Suppressor macrophage treated with lipopolysaccharide for 1 hour (primary cell): ENCODE measurements at regions not wholly inside any gene's neighbourhood (a gene's known extent, or its start where the extent isn't known, plus 50 kb on each side); places are given as distances from the start of the nearest gene placed in this dataset.

Experiments
- DNase-seq, 3 donors: peaks; one replicate each; pipeline ENCODE4 v3.0.0-alpha.2; 2020 to 2022

DNA sequence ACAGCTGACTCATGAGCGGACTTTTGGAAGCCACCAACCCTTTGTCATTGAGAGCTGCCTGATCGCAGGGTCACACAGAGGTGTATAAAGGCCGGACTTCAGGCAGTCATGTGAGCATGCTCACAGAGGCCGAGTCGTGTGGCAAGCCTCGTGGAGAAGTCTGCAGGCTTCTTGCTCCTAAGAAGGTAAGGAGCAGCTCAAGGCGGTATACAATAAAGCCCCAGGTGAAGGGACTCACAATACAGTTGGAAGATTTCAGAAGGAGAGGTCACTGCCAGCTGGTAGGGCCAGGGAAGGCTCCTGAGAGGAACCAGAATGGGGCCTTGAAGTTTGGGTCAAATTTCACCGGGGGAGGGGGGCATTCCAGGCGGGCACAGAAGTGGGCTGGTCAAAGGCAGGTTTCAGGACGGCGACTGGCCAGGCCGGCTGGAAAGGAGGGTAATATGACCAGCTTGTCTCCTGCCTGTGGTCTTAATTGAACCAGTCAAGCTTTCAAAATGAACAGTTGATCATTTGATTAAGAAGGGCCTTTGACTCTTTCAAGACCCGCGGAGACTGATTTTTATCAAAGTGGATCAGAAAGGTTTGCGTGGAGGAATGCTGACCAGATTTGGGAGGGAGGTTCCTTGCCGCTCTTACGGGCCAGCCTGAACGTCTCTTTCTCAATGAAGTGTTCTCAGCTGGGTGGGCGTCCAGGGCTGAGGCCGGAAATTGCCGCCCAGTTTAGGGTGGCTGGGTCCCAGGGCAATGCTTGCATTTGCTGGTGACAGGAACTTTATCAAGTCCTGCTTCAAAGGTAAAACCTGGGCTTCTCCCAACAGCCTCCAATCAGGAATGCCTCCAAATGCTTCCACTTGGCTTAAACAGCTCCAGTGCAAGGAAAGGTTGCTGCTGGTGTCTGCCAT, 178.6 kb downstream of the EMX2 start:
- no peak for DNase-seq

DNA sequence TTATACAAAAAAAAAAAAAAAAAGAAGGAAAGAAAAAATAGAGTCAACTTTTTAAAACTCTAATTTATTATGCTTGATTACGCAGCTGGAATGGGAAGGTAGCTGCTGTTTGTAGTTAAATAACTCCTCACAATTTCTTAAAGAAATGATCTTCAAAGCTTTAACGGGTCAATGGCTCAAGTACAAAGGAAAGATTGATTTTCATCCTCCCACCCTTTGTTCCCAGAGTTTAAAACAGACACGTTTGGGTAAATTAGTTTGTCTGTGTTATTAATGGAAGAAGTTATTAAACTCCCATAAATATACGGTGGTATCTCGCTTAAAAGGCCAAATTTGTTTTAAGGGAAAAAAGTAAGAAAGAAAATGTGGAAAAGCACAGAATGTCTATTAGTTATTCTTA, 179.3 kb downstream of the EMX2 start:
- DNase-seq: no peak

DNA sequence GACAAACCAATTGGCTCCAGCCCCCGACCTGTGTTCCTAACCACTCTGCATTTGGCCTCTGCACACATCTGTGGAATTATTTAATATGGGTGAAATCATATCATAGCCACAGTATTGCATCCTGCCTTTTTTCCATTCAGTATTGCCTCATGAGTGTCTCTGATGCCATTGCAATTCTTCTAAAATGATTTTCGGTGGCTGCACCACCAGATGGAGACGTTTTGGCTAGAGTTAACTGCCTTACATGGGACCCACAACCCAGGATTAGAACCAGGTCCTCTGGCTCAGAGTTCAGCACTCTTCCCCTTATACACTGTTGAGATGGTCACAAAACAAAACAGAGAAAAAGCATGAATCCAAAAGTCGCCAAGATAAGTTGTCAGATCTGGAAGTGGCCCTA, 180.8 kb downstream of the EMX2 start:
- no peak for DNase-seq

DNA sequence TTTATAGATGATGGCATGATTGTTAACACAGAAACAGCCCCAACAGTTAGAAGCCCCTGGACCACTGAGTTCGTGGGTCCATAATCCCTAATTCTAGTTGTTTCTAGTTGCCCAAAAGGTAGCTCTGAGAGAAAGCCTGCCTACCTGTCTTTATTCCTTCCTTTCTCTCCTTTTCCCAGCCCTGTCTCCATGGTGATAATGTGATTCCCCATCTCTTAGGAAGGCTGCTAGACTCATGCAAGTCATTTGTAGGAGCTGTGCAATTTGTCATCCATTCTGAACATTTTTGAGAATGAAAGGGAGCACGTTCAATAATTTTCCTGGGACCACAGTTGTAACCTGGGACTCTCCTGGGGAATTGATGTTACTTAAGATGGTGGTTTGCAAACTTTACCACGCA, 183.4 kb downstream of the EMX2 start:
- DNase-seq: no peak

DNA sequence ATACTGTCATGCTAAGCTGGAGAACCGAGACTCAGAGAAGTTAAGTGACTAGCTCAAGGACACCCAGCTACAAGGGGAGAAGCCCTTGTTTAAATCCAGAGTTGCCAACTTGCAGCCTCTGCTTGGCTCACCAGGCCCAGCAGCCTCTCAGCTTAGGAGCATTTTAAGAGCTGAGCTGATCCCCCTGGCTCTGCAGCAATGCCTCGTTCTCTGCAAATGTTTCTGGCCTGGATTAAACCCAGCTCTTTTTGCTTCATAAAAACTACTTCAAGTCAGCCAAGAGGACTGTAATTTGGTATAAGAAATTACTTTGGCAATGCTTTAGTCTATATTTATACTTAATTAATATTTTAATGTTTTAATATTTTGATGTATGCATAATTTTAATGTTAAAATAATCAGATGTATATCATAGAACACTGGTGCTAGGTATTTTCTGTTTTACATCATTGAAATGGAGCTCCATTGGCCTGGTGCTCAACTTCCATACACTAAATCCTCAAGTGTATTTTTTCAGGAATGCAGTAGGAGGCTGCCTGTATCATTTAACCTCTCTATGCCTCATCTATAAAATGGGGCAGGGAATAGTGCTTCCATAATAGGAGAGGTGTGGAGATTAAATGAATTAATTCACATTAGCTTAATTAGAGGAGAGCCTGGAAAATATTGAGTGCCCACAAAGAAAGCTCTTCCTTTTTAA, 184.2 kb downstream of the EMX2 start:
- no peak for DNase-seq

DNA sequence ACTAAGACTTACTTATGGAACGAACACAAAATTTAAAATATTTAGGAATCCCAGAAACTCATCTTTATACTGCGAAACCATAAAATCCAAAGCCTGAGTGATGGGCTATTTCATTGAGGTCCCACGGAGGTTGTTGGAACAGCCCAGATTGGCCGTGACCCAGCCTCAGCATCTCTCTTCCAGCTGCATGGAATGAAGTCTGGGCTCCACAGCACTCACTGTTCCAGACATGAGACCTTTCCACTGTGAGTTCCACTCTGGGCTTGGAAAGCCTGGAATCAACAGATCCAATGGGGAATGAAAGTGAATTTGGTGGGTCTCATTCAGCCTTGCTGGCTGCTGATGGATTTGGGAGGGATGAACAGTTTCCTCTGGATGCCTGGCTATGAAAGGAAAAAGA, 184.9 kb downstream of the EMX2 start:
- DNase-seq: no peak

DNA sequence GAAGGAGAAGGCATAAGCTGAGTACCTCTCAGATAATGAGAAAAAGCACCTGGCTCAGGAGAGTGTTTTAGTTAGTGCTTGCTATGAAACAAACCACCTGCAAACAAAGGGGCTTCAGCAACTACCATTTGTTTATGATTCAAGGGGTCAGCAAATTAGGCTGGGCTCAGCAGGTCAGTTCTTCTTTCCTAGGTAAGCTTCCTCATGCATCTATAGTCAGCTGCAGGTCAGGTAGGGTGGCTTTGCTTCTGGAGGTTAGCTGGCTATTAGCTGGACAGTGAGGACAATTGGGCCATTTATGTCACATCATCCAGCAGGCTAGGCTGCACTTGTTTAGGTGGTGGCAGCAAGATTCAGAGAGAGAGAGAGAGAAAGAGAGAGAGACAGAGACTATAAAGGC, 185.5 kb downstream of the EMX2 start:
- DNase-seq: no peak

DNA sequence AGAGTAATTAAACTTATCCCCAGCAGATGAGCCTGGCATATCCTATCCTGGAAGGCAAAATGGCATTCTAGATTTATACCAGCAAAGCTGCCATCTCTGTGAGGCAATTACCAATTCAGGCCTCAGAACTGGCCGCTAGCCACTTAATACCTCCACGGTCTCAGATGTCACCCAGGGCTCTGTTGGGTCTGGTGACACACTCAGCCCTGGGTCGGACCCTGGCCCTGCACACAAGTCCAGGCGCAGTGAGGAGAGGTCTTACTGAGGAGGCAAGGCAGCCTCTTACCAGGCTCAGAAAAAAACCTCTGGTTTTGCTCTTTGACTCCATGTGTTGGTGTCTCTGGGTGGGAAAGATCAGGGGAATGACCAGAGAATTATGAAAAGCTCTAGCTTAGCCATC, 186.6 kb downstream of the EMX2 start:
- no peak for DNase-seq

DNA sequence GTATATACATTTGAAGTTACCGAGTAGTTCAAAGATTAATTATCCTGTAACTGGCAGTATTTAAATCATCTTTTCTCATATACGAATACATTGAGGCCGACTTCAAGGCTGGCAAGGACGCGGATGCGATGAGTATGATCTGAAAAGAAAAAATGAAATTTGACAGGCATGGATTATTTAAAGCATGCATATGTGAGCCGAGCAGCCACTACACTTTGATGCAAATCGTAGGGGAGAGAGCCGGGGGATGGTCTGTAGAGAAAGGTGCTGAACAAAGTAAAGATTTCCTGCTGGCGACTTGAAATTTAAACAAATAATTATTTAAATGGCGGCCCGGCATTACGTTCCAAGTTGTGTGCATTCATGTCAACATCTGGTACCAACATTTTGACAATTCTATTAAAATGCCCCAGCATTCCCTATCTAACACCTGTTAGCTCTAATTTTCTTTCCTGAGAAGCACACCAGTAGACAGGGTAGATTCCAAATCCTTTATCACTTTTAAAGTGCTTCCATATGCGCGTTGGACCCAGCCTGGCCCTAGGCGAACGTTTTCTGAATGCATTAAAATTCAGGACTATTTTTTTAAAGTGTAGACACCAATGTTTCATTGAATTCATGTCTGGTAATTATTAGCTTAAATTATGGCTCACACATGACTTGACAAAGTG, 188.7 kb downstream of the EMX2 start:
- no peak for DNase-seq

DNA sequence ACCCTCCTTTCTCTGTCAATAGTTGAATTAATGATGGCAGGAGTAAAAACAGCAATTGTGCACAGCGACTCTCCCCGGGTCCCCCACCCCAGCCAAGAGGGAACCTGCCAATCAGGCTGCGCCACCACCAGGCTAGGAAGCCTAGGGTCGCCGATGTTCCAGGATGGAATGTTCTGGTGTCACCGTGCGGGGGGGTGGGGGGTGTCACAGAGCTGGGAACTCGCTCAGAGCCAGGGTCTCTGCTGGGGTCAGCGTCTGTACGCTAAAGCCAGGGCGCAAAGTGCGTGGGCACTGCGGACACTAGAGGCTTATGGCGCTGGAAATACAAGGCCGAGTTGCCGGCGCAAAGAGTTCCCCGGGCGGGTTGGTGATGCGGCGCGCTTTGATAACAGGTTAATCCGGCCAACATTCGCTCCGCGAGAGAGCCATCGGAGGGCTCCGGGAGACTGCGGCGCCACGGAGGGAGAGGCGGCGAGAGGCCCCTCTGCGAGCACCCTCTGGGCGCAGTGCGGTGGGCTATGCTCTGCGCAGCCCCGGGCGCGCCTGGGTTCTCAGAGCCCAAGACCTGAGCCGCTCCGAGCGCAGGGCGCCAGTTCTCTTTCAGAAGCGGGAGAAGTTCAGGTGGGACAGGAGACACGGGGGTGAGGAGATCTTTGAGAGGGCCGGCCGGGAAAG, 192.3 kb downstream of the EMX2 start:
- DNase-seq: no peak

DNA sequence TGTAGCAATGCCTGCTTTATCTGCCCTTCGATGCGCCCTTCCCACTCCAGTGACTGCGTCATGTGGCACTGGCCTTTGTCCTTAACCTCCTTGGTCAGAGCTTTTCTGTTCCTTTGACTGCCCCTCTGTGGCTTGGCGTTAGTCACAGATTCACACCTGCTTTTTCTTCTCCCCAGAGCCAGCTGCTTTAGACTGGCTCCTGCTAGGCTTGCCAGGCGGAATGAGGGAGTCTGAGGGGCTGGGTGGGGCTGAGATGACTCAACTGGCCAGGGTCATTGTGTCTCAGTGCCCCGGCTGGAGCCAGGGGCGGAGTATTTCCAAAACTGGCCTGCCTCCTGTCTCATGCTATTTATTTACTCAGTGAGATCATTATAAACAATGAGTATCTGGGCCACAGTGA, 194.1 kb downstream of the EMX2 start:
- DNase-seq: no peak

DNA sequence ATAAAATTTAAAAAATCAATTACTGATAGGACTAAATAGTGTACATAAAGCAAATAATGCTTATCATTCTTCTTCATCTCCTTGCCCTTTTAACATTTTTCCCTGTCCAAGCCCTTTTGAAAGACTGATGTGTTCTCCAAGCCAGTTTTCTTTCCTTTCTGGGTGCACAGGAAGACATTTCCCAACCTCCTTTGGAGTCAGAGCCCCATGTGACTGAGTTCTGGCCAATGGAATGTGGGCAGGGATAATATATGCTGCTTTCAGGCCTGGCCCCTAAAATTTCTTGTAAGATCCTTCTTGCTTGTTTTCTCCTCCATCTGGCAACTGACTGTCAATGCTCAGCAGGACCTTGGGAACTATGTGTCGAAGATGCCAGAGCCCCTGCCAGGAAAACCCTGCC, 197.5 kb downstream of the EMX2 start:
- no peak for DNase-seq

DNA sequence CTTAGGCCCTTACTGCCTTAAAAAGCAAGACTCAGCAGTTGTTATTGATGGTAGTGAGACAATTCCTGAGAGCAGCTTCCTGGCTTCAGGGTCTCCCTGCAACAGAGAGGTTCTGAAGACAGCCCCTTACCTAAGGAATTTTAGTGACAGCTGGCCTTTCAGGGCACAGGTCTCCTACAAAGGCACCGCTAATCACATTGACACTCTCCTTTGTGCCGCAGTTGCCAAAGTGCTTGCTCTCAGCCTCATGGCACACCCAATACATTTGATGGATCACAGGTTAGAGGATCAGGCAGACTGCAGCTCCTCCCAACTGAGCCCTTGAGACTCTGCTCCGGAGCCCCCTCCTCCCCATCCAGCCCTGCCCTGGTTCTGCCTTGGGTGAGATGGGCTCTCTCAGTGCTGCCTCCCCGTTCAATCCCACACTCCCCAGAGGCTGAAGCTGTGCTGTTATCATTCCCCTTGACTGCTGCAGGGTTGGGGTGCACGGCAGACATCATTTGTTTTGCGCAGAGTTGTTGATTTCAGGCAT, 198.2 kb downstream of the EMX2 start:
- DNase-seq: no peak

DNA sequence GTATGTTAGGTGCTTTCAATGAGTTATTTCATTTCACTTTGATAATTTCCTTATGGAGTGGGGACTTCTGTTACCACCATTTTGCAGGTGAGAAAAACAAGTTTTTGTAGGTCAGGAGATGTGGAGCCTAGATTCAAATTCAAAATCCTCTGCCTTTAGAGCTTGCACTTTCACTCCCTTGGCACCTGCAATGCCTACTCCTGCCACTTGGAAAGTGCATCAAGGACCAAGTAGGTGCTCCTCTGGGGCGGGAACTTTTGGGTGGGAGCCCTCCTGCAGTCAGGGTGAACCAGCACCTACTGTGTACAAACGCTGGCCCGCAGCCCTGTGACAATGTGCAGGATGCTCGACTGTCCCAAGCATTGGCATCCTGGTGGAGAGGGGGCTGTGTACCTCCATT, 199.0 kb downstream of the EMX2 start:
- no peak for DNase-seq

DNA sequence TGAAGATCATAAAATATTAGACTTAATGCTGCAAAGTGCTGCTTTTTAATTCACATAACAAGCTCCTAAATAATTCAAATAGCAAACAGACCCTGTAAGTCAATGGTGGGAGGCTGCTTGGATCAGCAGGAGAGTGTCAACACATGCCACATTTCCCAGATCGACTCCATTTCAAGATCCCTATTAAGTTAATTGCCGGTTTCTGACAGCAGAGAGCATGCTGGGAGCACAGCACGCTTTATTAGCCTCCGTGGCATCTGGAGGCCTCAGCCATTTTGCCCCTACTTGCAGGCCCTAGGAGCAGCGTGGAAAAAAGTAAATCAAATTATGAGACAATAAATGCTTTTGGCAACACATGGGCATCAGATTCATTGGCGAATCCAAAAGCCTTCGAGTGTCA, 201.0 kb downstream of the EMX2 start:
- no peak for DNase-seq

DNA sequence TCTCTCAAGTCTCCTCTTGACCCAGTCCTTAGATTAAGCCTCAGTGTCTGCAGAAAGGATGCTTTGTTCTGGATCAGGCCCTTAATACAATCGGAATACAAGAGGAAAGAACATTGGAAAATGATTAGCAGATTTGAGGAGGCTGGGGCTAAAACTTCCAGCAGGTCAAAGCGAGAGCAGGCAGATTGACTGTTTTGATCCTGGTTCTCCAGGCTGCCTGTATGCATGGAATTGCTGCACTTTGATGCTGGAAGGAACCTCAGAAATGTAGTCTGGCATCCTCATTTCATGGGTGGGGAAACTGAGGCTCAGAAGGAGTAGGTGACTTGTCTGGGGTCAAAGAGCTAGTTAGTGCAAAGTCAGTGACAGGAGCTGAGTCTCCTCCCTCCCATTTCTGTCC, 202.8 kb downstream of the EMX2 start:
- DNase-seq: no peak

DNA sequence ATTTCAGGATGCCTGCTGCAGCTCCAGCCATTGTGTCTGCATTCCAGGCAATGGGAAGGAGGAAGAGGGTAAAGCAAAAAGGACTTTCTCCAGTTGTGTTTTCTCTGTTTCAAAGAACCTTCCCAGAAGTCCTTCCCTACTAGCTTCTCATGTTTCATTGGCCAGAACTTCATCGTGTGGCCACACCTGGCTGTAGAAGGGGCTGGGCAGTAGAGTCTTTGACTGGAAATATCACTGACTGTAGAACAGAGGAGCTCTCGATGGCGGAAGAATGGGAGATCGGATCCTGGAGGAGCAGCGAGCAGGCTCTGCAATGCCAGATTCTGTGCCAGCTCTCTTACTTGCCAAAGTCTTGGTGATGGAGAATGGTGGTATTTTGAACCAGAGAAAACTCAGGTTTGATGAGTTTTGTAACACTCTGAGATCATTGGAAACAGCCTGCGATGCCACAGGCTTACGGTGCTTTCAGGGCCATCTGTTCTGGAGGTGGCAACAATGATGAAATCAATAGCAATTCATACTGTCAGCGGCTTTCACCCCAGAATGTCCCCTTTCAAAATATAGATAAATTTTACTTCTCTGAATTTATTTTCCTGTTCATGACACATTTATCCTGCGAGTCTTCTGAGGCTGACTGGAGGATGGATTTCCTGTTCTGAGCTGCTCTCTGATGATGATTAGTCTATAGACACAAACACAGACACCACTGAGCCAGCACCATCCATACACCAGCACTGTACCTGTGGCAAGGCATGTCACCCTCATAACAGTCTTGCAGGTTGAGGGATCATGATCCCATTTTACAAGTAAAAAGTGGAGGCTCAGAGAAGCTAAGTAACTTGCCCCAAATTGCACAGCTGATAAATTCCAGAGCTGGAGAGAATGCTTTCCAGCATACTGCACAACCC, 204.2 kb downstream of the EMX2 start:
- no peak for DNase-seq

DNA sequence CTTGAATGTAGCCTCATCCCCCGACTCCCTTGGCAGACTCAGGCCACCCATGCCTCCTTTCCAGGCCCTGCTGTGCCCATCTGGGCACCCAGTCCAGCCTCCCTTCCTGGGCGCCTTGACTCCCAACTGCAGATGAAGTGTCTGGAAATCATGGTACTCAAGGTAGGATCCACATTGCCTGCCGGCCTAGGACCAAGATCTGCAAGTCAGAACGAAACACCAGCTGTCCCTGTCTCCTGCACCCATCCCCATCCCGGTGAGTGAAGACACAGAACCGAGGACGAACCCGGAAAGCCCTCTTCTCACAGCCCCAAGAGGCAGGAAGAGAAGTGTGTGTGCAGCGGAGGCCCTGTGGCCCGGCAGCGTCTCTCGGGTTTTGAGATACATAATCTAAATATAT, 205.1 kb downstream of the EMX2 start:
- DNase-seq: no peak

DNA sequence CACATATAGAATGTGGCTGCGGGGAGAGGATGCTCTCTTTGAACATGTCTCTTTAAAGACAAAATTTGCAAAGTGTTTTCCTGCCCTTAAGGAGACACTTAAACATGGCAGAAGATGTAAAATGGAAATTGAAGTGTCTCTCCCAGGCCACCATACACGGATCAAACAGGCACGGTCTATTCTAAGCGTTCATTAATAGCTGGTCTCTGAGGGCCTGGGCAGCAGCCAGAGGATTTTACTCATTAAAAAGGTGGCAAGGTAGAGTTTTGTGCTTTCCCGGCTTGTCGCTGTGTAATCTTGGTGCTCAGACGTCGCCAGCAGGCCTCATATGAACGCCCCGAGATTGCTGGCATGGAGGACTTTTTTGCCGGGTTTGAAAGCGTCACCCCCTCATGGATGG, 205.5 kb downstream of the EMX2 start:
- DNase-seq: no peak

DNA sequence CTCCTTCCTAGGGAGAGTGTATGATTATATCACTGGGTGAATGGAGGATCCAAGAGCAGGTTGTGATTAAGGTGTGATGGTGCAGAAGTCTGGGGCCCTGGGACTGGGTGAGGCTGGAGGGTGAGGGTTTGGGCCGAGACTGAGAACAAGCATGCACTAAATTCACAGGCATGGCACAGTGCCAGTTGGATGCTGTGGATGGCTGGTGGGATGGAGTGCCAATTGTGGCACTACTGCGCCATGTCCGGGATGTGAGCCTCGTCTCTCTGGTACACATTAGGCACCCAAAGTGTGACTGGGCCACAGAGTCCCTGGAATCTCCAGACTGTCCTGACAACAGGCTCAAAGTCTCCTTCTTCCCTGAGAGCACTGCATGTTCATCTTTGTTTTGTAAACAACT, 208.1 kb downstream of the EMX2 start:
- no peak for DNase-seq

DNA sequence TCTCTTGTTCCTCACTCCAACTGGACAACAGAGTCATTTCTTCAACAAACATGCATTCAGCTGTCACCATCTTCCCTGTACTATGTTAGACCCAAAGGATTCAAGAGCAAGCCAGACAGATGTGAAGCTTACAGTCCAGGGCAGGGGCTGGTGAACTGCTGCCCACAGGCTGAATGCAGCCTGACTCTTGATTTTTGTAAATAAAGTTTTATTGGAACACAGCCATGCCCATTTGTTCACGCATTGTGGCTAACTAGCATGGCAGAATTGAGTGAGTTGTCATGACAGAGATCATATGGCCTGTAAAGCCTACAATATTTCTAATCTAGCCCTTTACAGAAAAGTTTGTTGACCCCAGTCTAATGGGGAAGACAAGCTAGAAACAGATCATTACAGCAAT, 208.7 kb downstream of the EMX2 start:
- no peak for DNase-seq

DNA sequence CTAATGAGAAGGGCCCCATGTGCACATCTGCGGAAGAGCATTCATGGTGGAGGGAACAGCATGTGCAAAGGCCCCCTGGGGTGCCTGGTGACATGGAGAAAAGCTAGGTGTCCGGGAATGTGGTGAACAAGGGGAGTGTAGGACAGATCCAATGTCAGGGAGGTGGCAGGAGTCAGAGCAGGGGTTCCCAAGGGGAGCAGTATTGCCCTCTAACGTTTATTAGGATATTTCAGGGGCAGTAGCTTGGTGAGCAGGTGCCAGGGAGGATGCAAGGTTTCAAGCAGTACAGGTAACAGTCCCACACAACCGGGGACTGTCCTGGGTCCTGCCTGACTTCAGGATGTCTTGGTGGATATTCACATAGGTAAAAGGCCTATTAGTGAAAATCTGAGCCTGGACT, 209.6 kb downstream of the EMX2 start:
- DNase-seq: no peak
